Mesenchymal stem cell (in vitro differentiated cells and primary cell): ENCODE measurements at regions not wholly inside any gene's neighbourhood (a gene's known extent, or its start where the extent isn't known, plus 50 kb on each side); places are given as distances from the start of the nearest gene placed in this dataset.

Experiments
- DNase-seq: peaks from one replicate; pipeline ENCODE4 v3.0.0-alpha.2; 2013
- H2AFZ ChIP-seq: one replicate; pipeline ENCODE4 v1.6.1; 2013; ENCODE audit warnings: low read depth, mild to moderate bottlenecking, control low read depth, inconsistent platforms, low read length, moderate library complexity
- H2AK5ac ChIP-seq: 2 replicates; pipeline ENCODE4 v1.6.1; 2013; ENCODE audit warnings: low read length, moderate library complexity, mild to moderate bottlenecking, inconsistent platforms; ENCODE audit not compliant: severe bottlenecking
- H2BK120ac ChIP-seq: one replicate; pipeline ENCODE4 v1.6.1; 2013; ENCODE audit warnings: low read depth, mild to moderate bottlenecking, inconsistent platforms, low read length, moderate library complexity
- H2BK12ac ChIP-seq, 2 experiments: one replicate each; pipeline ENCODE4 v1.6.1; 2013; ENCODE audit warnings: inconsistent platforms in 2 of 2, low read length in 2 of 2, mild to moderate bottlenecking in 2 of 2, moderate library complexity in 2 of 2, control low read depth in 1 of 2
- H2BK15ac ChIP-seq: one replicate; pipeline ENCODE4 v1.6.1; 2013; ENCODE audit warnings: mild to moderate bottlenecking, low read depth, inconsistent platforms; ENCODE audit not compliant: poor library complexity, severe bottlenecking
- H2BK5ac ChIP-seq: 2 replicates; pipeline ENCODE4 v1.6.1; 2013; ENCODE audit warnings: low read depth, mild to moderate bottlenecking, low read length, control low read depth, inconsistent platforms; ENCODE audit not compliant: poor library complexity, severe bottlenecking
- H3K14ac ChIP-seq, 2 experiments: one replicate each; pipeline ENCODE4 v1.6.1; 2013; ENCODE audit warnings: inconsistent platforms in 2 of 2, low read length in 2 of 2, control low read depth in 1 of 2, mild to moderate bottlenecking in 1 of 2, moderate library complexity in 1 of 2
- H3K18ac ChIP-seq, 2 experiments: one replicate each; pipeline ENCODE4 v1.6.1; 2013; ENCODE audit warnings: inconsistent platforms in 2 of 2, low read length in 2 of 2, control low read depth in 1 of 2, low read depth in 1 of 2, mild to moderate bottlenecking in 1 of 2
- H3K23ac ChIP-seq, 2 experiments: one replicate each; pipeline ENCODE4 v1.6.1; 2013; ENCODE audit warnings: inconsistent platforms in 2 of 2, low read length in 2 of 2, mild to moderate bottlenecking in 2 of 2, moderate library complexity in 2 of 2, control low read depth in 1 of 2
- H3K27ac ChIP-seq: 2 replicates; pipeline ENCODE4 v1.5.1; 2013; ENCODE audit warnings: mild to moderate bottlenecking, moderate library complexity, low read length, control low read depth, inconsistent platforms; ENCODE audit not compliant: poor library complexity, severe bottlenecking
- H3K27me3 ChIP-seq, 2 experiments: 2 replicates each; pipeline versions ENCODE4 v1.6.1 to v1.7.0; 2013; ENCODE audit warnings: low read length in 2 of 2, mild to moderate bottlenecking in 2 of 2, moderate library complexity in 2 of 2, control low read depth in 1 of 2, inconsistent platforms in 1 of 2; ENCODE audit not compliant: control insufficient read depth in 1 of 2, insufficient read depth in 1 of 2
- H3K36me3 ChIP-seq, 2 experiments: 2 replicates each; pipeline versions ENCODE4 v1.6.1 to v1.7.0; 2013; ENCODE audit warnings: low read length in 2 of 2, control low read depth in 1 of 2, inconsistent platforms in 1 of 2, low read depth in 1 of 2, mild to moderate bottlenecking in 1 of 2; ENCODE audit not compliant: insufficient read depth in 2 of 2, control insufficient read depth in 1 of 2
- H3K4ac ChIP-seq, 2 experiments: one replicate each; pipeline ENCODE4 v1.6.1; 2013; ENCODE audit warnings: inconsistent platforms in 2 of 2, low read length in 2 of 2, mild to moderate bottlenecking in 2 of 2, moderate library complexity in 2 of 2, control low read depth in 1 of 2, low read depth in 1 of 2
- H3K4me1 ChIP-seq: 2 replicates; pipeline ENCODE4 v1.6.1; 2013; ENCODE audit warnings: low read depth, low read length, control low read depth; ENCODE audit not compliant: control insufficient read depth, insufficient read depth
- H3K4me2 ChIP-seq: 2 replicates; pipeline ENCODE4 v1.6.1; 2013; ENCODE audit warnings: low read length, mild to moderate bottlenecking, inconsistent platforms; ENCODE audit not compliant: poor library complexity, severe bottlenecking
- H3K4me3 ChIP-seq, 2 experiments: 2 replicates each; pipeline versions ENCODE4 v1.5.1 to v1.7.0; 2013; ENCODE audit warnings: low read length in 2 of 2, mild to moderate bottlenecking in 2 of 2, control low read depth in 1 of 2, low read depth in 1 of 2; ENCODE audit not compliant: insufficient read depth in 1 of 2
- H3K79me1 ChIP-seq: replicated peaks from 2 replicates; pipeline ENCODE4 v1.6.1; 2013; ENCODE audit warnings: mild to moderate bottlenecking, control low read depth, low read length, inconsistent platforms; ENCODE audit not compliant: poor library complexity, severe bottlenecking
- H3K9ac ChIP-seq: 2 replicates; pipeline ENCODE4 v1.7.0; 2013; ENCODE audit warnings: mild to moderate bottlenecking, low read length, moderate library complexity
- H3K9me3 ChIP-seq: 2 replicates; pipeline ENCODE4 v1.7.0; 2013; ENCODE audit warnings: mild to moderate bottlenecking, low read length; ENCODE audit not compliant: control insufficient read depth
- H4K8ac ChIP-seq: one replicate; pipeline ENCODE4 v1.6.1; 2013; ENCODE audit warnings: inconsistent platforms, mild to moderate bottlenecking, low read length, moderate library complexity
- H4K91ac ChIP-seq: one replicate; pipeline ENCODE4 v1.6.1; 2013; ENCODE audit warnings: mild to moderate bottlenecking, low read length, inconsistent platforms
- WGBS: methylation state at CpG from one replicate; pipeline ENCODE4 v1.1.7; 2013; ENCODE audit warnings: mixed read lengths; 5-methylcytosine and 5-hydroxymethylcytosine counted together

- no peaks in the 10 kb centered on the region for H3K79me1 ChIP-seq
- H2BK120ac ChIP-seq = no peak overlapping the region
- no peak overlapping the region for H2BK5ac ChIP-seq
- H2BK12ac ChIP-seq = no peak overlapping the region
- H3K4me1 ChIP-seq = no peaks in the 10 kb centered on the region
- H3K9me3 ChIP-seq = no peaks in the 10 kb centered on the region
- H3K14ac ChIP-seq = no peak overlapping the region
- no peak for DNase-seq
- H3K27me3 ChIP-seq = no peaks in the 10 kb centered on the region
- H3K23ac ChIP-seq = no peak overlapping the region
- H3K9ac ChIP-seq = no peak overlapping the region
- no peak overlapping the region for H3K4ac ChIP-seq
- no peak overlapping the region for H4K91ac ChIP-seq
- H2AK5ac ChIP-seq = no peak overlapping the region
- H2AFZ ChIP-seq = no peak overlapping the region
- no peak overlapping the region for H3K4me3 ChIP-seq
- no peak overlapping the region for H3K18ac ChIP-seq
- WGBS = 74% methylated on average over 3 of the region's 4 CpGs
- H3K27ac ChIP-seq = no peak overlapping the region
- H4K8ac ChIP-seq = no peak overlapping the region
- H3K36me3 ChIP-seq = no peaks in the 10 kb centered on the region
- H3K4me2 ChIP-seq = no peak overlapping the region
- H2BK15ac ChIP-seq = no peak overlapping the region
These were observed 308.9 kb upstream of the ATP5MC3 start for GRCh38 chr2:175490360-175490791.

GRCh38 chr2:175478096-175478768 lies 296.7 kb upstream of the ATP5MC3 start:
- DNase-seq = no peak
- Histone ChIP-seq H3K9me3 (no peaks in the 10 kb centered on the region), H3K27ac (no peak overlapping the region), H2BK15ac (no peak overlapping the region), H3K14ac (no peak overlapping the region), H3K9ac (no peak overlapping the region), H4K8ac (no peak overlapping the region), H2BK120ac (no peak overlapping the region), H2BK5ac (no peak overlapping the region), H2BK12ac (no peak overlapping the region), H3K4me3 (no peak overlapping the region), H3K79me1 (no peaks in the 10 kb centered on the region), H3K4ac (no peak overlapping the region), H2AFZ (no peak overlapping the region), H3K18ac (no peak overlapping the region), H3K36me3 (no peaks in the 10 kb centered on the region), H4K91ac (no peak overlapping the region), H3K4me1 (no peaks in the 10 kb centered on the region), H3K27me3 (no peaks in the 10 kb centered on the region), H3K23ac (no peak overlapping the region), H3K4me2 (no peak overlapping the region), H2AK5ac (no peak overlapping the region)
- 80% methylated on average over 6 of the region's 8 CpGs for WGBS

- no peak overlapping the region for H3K27ac ChIP-seq
- no peak overlapping the region for H3K18ac ChIP-seq
- WGBS = 87% methylated on average over 8 of the region's 8 CpGs
- H4K8ac ChIP-seq = no peak overlapping the region
- H2BK15ac ChIP-seq = no peak overlapping the region
- H4K91ac ChIP-seq = no peak overlapping the region
- no peak overlapping the region for H2AFZ ChIP-seq
- no peak for DNase-seq
- no peaks in the 10 kb centered on the region for H3K27me3 ChIP-seq
- no peak overlapping the region for H3K9ac ChIP-seq
- no peak overlapping the region for H2AK5ac ChIP-seq
- no peaks in the 10 kb centered on the region for H3K4me1 ChIP-seq
- no peaks in the 10 kb centered on the region for H3K79me1 ChIP-seq
- H2BK12ac ChIP-seq = no peak overlapping the region
- no peak overlapping the region for H3K23ac ChIP-seq
- no peak overlapping the region for H3K4me3 ChIP-seq
- H3K4me2 ChIP-seq = no peak overlapping the region
- no peaks in the 10 kb centered on the region for H3K36me3 ChIP-seq
- no peak overlapping the region for H3K14ac ChIP-seq
- no peak overlapping the region for H3K4ac ChIP-seq
- no peaks in the 10 kb centered on the region for H3K9me3 ChIP-seq
- H2BK5ac ChIP-seq = no peak overlapping the region
- H2BK120ac ChIP-seq = no peak overlapping the region
These were observed 295.4 kb upstream of the ATP5MC3 start for GRCh38 chr2:175476948-175477347.

- Histone ChIP-seq H2AK5ac (no peak overlapping the region), H3K4me3 (no peak overlapping the region), H3K4ac (no peak overlapping the region), H3K4me2 (no peak overlapping the region), H3K27me3 (no peaks in the 10 kb centered on the region), H3K9ac (no peak overlapping the region), H2AFZ (no peak overlapping the region), H4K91ac (no peak overlapping the region), H2BK5ac (no peak overlapping the region), H3K27ac (no peak overlapping the region), H3K79me1 (no peaks in the 10 kb centered on the region), H2BK120ac (no peak overlapping the region), H3K4me1 (no peaks in the 10 kb centered on the region), H3K36me3 (no peaks in the 10 kb centered on the region), H3K9me3 (no peaks in the 10 kb centered on the region), H4K8ac (no peak overlapping the region), H2BK12ac (no peak overlapping the region), H2BK15ac (no peak overlapping the region), H3K14ac (no peak overlapping the region), H3K18ac (no peak overlapping the region), H3K23ac (no peak overlapping the region)
- 82% methylated on average over 1 of the region's 1 CpG for WGBS
- DNase-seq = no peak
These were observed 294.9 kb upstream of the ATP5MC3 start for GRCh38 chr2:175476374-175476773.
